OCI-LY3 (cell line): ENCODE measurements at regions not wholly inside any gene's neighbourhood (a gene's known extent, or its start where the extent isn't known, plus 50 kb on each side); places are given as distances from the start of the nearest gene placed in this dataset.
"Not testable (repeated sequence)": the region's sequence is repeated elsewhere in the genome, so short reads cannot be mapped to it uniquely, and the experiment has no call there.

Experiments
- EZH2phosphoT487 ChIP-seq: fragments of 200-600 bp; shearing (Covaris generic); IDR thresholded peaks from 2 replicates; pipeline ENCODE4 v1.6.1; 2018; ENCODE audit warnings: antibody characterized with exemption, mixed run types, low read depth
- TF ChIP-seq, protein P1 (sequence below): fragments of 200-600, 300-600 bp; sonication (generic); IDR thresholded peaks from 2 replicates; pipeline ENCODE4 v1.5.1; 2014; ENCODE audit warnings: antibody characterized with exemption, low read length, low read depth

- TF ChIP-seq, protein P1, sequence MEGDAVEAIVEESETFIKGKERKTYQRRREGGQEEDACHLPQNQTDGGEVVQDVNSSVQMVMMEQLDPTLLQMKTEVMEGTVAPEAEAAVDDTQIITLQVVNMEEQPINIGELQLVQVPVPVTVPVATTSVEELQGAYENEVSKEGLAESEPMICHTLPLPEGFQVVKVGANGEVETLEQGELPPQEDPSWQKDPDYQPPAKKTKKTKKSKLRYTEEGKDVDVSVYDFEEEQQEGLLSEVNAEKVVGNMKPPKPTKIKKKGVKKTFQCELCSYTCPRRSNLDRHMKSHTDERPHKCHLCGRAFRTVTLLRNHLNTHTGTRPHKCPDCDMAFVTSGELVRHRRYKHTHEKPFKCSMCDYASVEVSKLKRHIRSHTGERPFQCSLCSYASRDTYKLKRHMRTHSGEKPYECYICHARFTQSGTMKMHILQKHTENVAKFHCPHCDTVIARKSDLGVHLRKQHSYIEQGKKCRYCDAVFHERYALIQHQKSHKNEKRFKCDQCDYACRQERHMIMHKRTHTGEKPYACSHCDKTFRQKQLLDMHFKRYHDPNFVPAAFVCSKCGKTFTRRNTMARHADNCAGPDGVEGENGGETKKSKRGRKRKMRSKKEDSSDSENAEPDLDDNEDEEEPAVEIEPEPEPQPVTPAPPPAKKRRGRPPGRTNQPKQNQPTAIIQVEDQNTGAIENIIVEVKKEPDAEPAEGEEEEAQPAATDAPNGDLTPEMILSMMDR: not testable (repeated sequence)
- TF ChIP-seq EZH2phosphoT487: not testable (repeated sequence)
These were observed 5385.0 kb upstream of the TPTE start for GRCh38 chr21:5136406-5136805.
